ENCODE measurements at regions not wholly inside any gene's neighbourhood (a gene's known extent, or its start where the extent isn't known, plus 50 kb on each side); places are given as distances from the start of the nearest gene placed in this dataset.

GRCh38 chr22:49646876-49647275 lies 180.8 kb downstream of the BRD1 start:
- no peak overlapping the region for H3K27ac ChIP-seq
- no peaks in the 10 kb centered on the region for H3K36me3 ChIP-seq
- no peaks in the 10 kb centered on the region for H3K27me3 ChIP-seq
- DNase-seq: no peak
- no peaks in the 10 kb centered on the region for H3K9me3 ChIP-seq
- TF ChIP-seq EP300 (IDR thresholded peaks at IDR 0.05): no peak
- no peak for TF ChIP-seq POLR2A (IDR thresholded peaks at IDR 0.05)
- TF ChIP-seq CTCF (IDR thresholded peaks at IDR 0.05): no peak
- H3K4me1 ChIP-seq (ENCODE audit: insufficient read depth): no peaks in the 10 kb centered on the region
- 61 to 75% (median 61%) methylated on average over 3 of the region's 3 CpGs for WGBS, 3 donors
- intact Hi-C loops (cut with DNase I): no loop called here
- H3K4me3 ChIP-seq: no peak overlapping the region

- H3K4me3 ChIP-seq: no peak overlapping the region
- TF ChIP-seq POLR2A (IDR thresholded peaks at IDR 0.05): no peak
- no peak for TF ChIP-seq CTCF (IDR thresholded peaks at IDR 0.05)
- TF ChIP-seq EP300 (IDR thresholded peaks at IDR 0.05): no peak
- no peak for DNase-seq
- no peaks in the 10 kb centered on the region for H3K9me3 ChIP-seq
- 86 to 90% (median 89%) methylated on average over 13 of the region's 13 CpGs for WGBS, 3 donors
- no peak overlapping the region for H3K27ac ChIP-seq
- no peaks in the 10 kb centered on the region for H3K36me3 ChIP-seq
- no peaks in the 10 kb centered on the region for H3K27me3 ChIP-seq
- H3K4me1 ChIP-seq (ENCODE audit: insufficient read depth): no peaks in the 10 kb centered on the region
- intact Hi-C loops (cut with DNase I): no loop called here
Observed at GRCh38 chr22:49645791-49646550, 181.7 kb downstream of the BRD1 start.

GRCh38 chr22:49645257-49645656 lies 182.4 kb downstream of the BRD1 start:
- TF ChIP-seq POLR2A (IDR thresholded peaks at IDR 0.05): no peak
- TF ChIP-seq CTCF (IDR thresholded peaks at IDR 0.05): no peak
- TF ChIP-seq EP300 (IDR thresholded peaks at IDR 0.05): no peak
- no peaks in the 10 kb centered on the region for H3K9me3 ChIP-seq
- no peak for DNase-seq
- H3K4me1 ChIP-seq (ENCODE audit: insufficient read depth): no peaks in the 10 kb centered on the region
- no peak overlapping the region for H3K4me3 ChIP-seq
- 89 to 93% (median 91%) methylated on average over 3 of the region's 3 CpGs for WGBS, 3 donors
- intact Hi-C loops (cut with DNase I): no loop called here
- no peaks in the 10 kb centered on the region for H3K36me3 ChIP-seq
- no peak overlapping the region for H3K27ac ChIP-seq
- H3K27me3 ChIP-seq: no peaks in the 10 kb centered on the region

GRCh38 chr22:49643998-49644397 lies 183.7 kb downstream of the BRD1 start:
- no peak overlapping the region for H3K27ac ChIP-seq
- H3K36me3 ChIP-seq: no peaks in the 10 kb centered on the region
- H3K4me3 ChIP-seq: no peak overlapping the region
- no peaks in the 10 kb centered on the region for H3K4me1 ChIP-seq (ENCODE audit: insufficient read depth)
- no peak for TF ChIP-seq EP300 (IDR thresholded peaks at IDR 0.05)
- no peak for TF ChIP-seq POLR2A (IDR thresholded peaks at IDR 0.05)
- TF ChIP-seq CTCF (IDR thresholded peaks at IDR 0.05): no peak
- DNase-seq: no peak
- WGBS, 3 donors: 84 to 93% (median 92%) methylated on average over 6 of the region's 6 CpGs
- intact Hi-C loops (cut with DNase I): no loop called here
- no peaks in the 10 kb centered on the region for H3K9me3 ChIP-seq
- no peaks in the 10 kb centered on the region for H3K27me3 ChIP-seq
